ENCODE measurements at regions not wholly inside any gene's neighbourhood (a gene's known extent, or its start where the extent isn't known, plus 50 kb on each side); places are given as distances from the start of the nearest gene placed in this dataset.

- no peak for TF ChIP-seq CTCF (IDR thresholded peaks at IDR 0.05)
- H3K27ac Mint-ChIP-seq = no peak overlapping the region
- ChIA-PET POLR2A (no interaction called here), CTCF (no interaction called here)
- no peaks in the 10 kb centered on the region for H3K27me3 Mint-ChIP-seq
- no peaks in the 10 kb centered on the region for H3K4me1 Mint-ChIP-seq
- intact Hi-C loops (cut with micrococcal nuclease) = loop anchor here (10.0 kb wide), 1 partner anchor 55 kb away; no protein-coding TSS in a partner anchor
- DNase-seq (no peak), ATAC-seq (ENCODE audit: low read depth) (no peak)
- H3K9me3 Mint-ChIP-seq = no peaks in the 10 kb centered on the region
- H3K36me3 Mint-ChIP-seq (ENCODE audit: low read depth) = no peaks in the 10 kb centered on the region
- no peak overlapping the region for H3K4me3 Mint-ChIP-seq
These were observed 407.2 kb upstream of the SHH start for GRCh38 chr7:156219307-156220077.

DNA sequence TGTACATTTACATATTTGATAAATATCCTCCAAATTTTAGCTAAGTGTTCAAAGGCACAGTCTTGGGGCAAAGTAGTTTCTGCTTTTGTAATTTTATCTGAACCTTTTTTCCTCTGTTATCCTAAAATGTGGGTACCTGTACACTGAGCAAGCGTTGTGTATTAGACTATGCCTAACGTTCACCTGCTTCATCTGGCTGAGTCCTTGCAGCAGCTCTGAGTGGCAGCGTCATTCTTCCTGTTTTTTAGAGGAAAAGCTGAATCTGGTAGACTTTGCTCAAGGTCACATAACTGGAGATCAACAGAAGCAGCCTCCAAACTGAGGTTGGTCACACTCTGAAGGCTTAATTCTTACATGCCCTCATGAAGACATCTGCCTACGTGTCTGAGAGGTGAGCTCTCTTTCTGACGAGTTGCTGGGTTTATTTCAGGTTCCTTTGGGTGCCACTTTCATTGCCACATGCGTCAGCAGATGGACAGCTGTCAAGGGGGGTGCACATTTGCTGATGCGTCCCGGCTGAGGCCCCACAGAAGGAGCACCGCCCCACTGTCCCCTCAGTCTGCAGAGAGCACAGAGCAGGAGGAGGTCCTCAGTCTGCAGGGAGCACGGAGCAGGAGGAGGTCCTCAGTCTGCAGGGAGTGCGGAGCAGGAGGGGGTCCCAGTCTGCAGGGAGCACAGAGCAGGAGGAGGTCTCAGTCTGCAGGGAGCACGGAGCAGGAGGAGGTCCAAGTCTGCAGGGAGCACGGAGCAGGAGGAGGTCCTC lies 406.5 kb upstream of the SHH start:
- Mint-ChIP-seq H3K4me3 (no peak overlapping the region), H3K36me3 (ENCODE audit: low read depth) (no peaks in the 10 kb centered on the region), H3K27ac (no peak overlapping the region), H3K4me1 (no peaks in the 10 kb centered on the region), H3K9me3 (no peaks in the 10 kb centered on the region), H3K27me3 (no peaks in the 10 kb centered on the region)
- POLR2A ChIA-PET = no interaction called here
- CTCF ChIA-PET = no interaction called here
- intact Hi-C loops (cut with micrococcal nuclease) = loop anchor here (10.0 kb wide), 1 partner anchor 56 kb away; no protein-coding TSS in a partner anchor
- TF ChIP-seq CTCF (IDR thresholded peaks at IDR 0.05) = no peak
- no peak for DNase-seq
- no peak for ATAC-seq (ENCODE audit: low read depth)

GRCh38 chr7:156217803-156218202 lies 405.5 kb upstream of the SHH start:
- POLR2A ChIA-PET = no interaction called here
- H3K4me3 Mint-ChIP-seq = no peak overlapping the region
- H3K27ac Mint-ChIP-seq = no peak overlapping the region
- H3K36me3 Mint-ChIP-seq (ENCODE audit: low read depth) = no peaks in the 10 kb centered on the region
- DNase-seq (no peak), ATAC-seq (ENCODE audit: low read depth) (no peak)
- CTCF ChIA-PET = no interaction called here
- no peaks in the 10 kb centered on the region for H3K9me3 Mint-ChIP-seq
- H3K27me3 Mint-ChIP-seq = no peaks in the 10 kb centered on the region
- TF ChIP-seq CTCF (IDR thresholded peaks at IDR 0.05) = no peak
- intact Hi-C loops (cut with micrococcal nuclease) = loop anchor here (10.0 kb wide), 1 partner anchor 57 kb away; no protein-coding TSS in a partner anchor
- no peaks in the 10 kb centered on the region for H3K4me1 Mint-ChIP-seq

DNA sequence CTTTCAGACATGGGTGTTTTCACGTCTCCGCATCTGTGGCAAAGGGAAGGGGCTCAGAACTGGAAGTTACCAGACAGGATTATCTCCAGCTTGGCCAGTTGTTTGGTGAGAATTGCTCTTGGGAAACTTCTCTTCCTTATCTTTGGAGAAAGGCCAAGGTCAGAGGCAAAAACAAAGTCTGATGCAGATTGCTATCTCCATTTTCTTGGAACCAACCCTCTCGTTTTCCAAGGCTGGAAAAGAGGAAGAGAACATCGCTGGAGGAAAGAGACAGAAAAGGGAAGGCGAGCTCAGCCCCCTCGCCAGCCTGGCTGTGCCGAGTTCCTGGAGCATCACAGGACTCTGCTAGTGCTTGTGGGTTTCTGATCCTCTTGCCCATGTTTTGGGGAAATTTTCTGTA lies 396.8 kb upstream of the SHH start:
- no peaks in the 10 kb centered on the region for H3K4me1 Mint-ChIP-seq

More for the DNA sequence above, 396.8 kb upstream of the SHH start:
- Mint-ChIP-seq H3K27me3 (peaks cover 2% of the 10 kb centered on the region), H3K4me3 (no peak overlapping the region), H3K9me3 (no peaks in the 10 kb centered on the region), H3K36me3 (ENCODE audit: low read depth) (no peaks in the 10 kb centered on the region), H3K27ac (no peak overlapping the region)
- POLR2A ChIA-PET = no interaction called here
- ATAC-seq (ENCODE audit: low read depth) (no peak), DNase-seq (no peak)
- CTCF ChIA-PET = no interaction called here
- TF ChIP-seq CTCF (IDR thresholded peaks at IDR 0.05) = no peak
- intact Hi-C loops (cut with micrococcal nuclease) = no loop called here

Data from activated B cell treated with CpG ODN at 0.5 μM for 24 hours (primary cell).